ENCODE measurements at regions not wholly inside any gene's neighbourhood (a gene's known extent, or its start where the extent isn't known, plus 50 kb on each side); places are given as distances from the start of the nearest gene placed in this dataset.

- Histone ChIP-seq H3K9me3 (ENCODE audit: control insufficient read depth, insufficient read depth, low read length) (no peaks in the 10 kb centered on the region), H3K4me1 (ENCODE audit: control insufficient read depth, insufficient read depth, low read length) (no peaks in the 10 kb centered on the region), H3K9ac (ENCODE audit: low read depth, low read length) (no peak overlapping the region), H3K27me3 (ENCODE audit: control insufficient read depth, insufficient read depth, low read length) (peaks cover 2% of the 10 kb centered on the region), H3K4me3 (ENCODE audit: low read depth, low read length) (no peak overlapping the region), H3K36me3 (ENCODE audit: control insufficient read depth, insufficient read depth, low read length) (no peaks in the 10 kb centered on the region)
Observed at GRCh38 chr3:64387688-64388087, 162.4 kb upstream of the PRICKLE2 start.

- Histone ChIP-seq H3K27me3 (ENCODE audit: control insufficient read depth, insufficient read depth, low read length) (peaks cover 2% of the 10 kb centered on the region), H3K9me3 (ENCODE audit: control insufficient read depth, insufficient read depth, low read length) (no peaks in the 10 kb centered on the region), H3K9ac (ENCODE audit: low read depth, low read length) (no peak overlapping the region), H3K4me3 (ENCODE audit: low read depth, low read length) (no peak overlapping the region), H3K4me1 (ENCODE audit: control insufficient read depth, insufficient read depth, low read length) (peaks cover 3% of the 10 kb centered on the region), H3K36me3 (ENCODE audit: control insufficient read depth, insufficient read depth, low read length) (no peaks in the 10 kb centered on the region)
Observed at GRCh38 chr3:64385277-64385676, 160.0 kb upstream of the PRICKLE2 start.

DNA sequence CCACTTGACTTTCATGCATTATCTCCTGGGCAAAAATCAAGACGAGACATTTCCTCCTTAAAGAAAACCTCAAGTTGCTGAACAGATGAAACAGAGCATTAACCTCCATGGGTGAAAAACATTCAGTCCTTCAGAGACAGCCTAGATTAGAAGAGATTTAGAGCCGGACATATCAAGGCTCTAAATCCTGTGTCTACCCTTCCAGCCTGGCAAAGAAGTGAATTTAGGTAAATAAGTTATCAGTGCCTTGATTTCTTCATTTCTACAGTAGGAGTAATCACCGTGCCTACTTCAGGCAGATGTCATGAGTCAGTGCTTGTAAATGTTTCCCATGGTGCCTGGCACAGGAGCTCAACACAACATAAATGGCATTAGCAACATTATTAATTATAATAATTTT, 159.3 kb upstream of the PRICKLE2 start:
- Histone ChIP-seq H3K4me3 (ENCODE audit: low read depth, low read length) (no peak overlapping the region), H3K36me3 (ENCODE audit: control insufficient read depth, insufficient read depth, low read length) (no peaks in the 10 kb centered on the region), H3K9ac (ENCODE audit: low read depth, low read length) (no peak overlapping the region), H3K4me1 (ENCODE audit: control insufficient read depth, insufficient read depth, low read length) (peaks cover 3% of the 10 kb centered on the region), H3K9me3 (ENCODE audit: control insufficient read depth, insufficient read depth, low read length) (no peaks in the 10 kb centered on the region), H3K27me3 (ENCODE audit: control insufficient read depth, insufficient read depth, low read length) (peaks cover 2% of the 10 kb centered on the region)

GRCh38 chr3:64382153-64382552, 156.9 kb upstream of the PRICKLE2 start:
- Histone ChIP-seq H3K9ac (ENCODE audit: low read depth, low read length) (no peak overlapping the region), H3K36me3 (ENCODE audit: control insufficient read depth, insufficient read depth, low read length) (no peaks in the 10 kb centered on the region), H3K4me3 (ENCODE audit: low read depth, low read length) (no peak overlapping the region), H3K4me1 (ENCODE audit: control insufficient read depth, insufficient read depth, low read length) (peaks cover 3% of the 10 kb centered on the region), H3K9me3 (ENCODE audit: control insufficient read depth, insufficient read depth, low read length) (no peaks in the 10 kb centered on the region), H3K27me3 (ENCODE audit: control insufficient read depth, insufficient read depth, low read length) (peaks cover 2% of the 10 kb centered on the region)

GRCh38 chr3:64381367-64381766, 156.1 kb upstream of the PRICKLE2 start:
- no peak overlapping the region for H3K9ac ChIP-seq (ENCODE audit: low read depth, low read length)
- no peak overlapping the region for H3K4me3 ChIP-seq (ENCODE audit: low read depth, low read length)
- peaks cover 3% of the 10 kb centered on the region for H3K4me1 ChIP-seq (ENCODE audit: control insufficient read depth, insufficient read depth, low read length)
- H3K9me3 ChIP-seq (ENCODE audit: control insufficient read depth, insufficient read depth, low read length), result no peaks in the 10 kb centered on the region
- H3K27me3 ChIP-seq (ENCODE audit: control insufficient read depth, insufficient read depth, low read length), result peaks cover 2% of the 10 kb centered on the region
- no peaks in the 10 kb centered on the region for H3K36me3 ChIP-seq (ENCODE audit: control insufficient read depth, insufficient read depth, low read length)

DNA sequence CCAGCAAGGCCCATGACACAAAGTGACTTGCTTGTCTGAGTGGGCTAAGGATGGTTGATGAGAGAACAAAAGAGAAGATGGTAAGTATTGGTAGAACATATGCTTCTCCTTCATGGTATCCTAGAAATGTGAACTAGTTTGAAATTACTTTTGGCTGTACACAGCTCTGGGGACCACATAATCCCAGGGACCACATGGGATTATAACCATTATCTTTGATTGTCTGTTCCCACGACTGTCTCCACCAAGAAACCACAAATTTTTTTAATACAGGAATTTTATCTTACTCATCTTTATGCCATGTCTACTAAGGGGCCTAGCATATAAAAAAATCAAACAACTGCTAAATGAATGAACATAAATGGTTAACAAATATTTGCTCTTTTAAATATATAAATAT, 155.3 kb upstream of the PRICKLE2 start:
- no peaks in the 10 kb centered on the region for H3K36me3 ChIP-seq (ENCODE audit: control insufficient read depth, insufficient read depth, low read length)
- H3K4me1 ChIP-seq (ENCODE audit: control insufficient read depth, insufficient read depth, low read length), result peaks cover 3% of the 10 kb centered on the region
- H3K27me3 ChIP-seq (ENCODE audit: control insufficient read depth, insufficient read depth, low read length), result peaks cover 2% of the 10 kb centered on the region
- no peak overlapping the region for H3K4me3 ChIP-seq (ENCODE audit: low read depth, low read length)
- H3K9me3 ChIP-seq (ENCODE audit: control insufficient read depth, insufficient read depth, low read length), result no peaks in the 10 kb centered on the region
- H3K9ac ChIP-seq (ENCODE audit: low read depth, low read length), result no peak overlapping the region

- Histone ChIP-seq H3K27me3 (ENCODE audit: control insufficient read depth, insufficient read depth, low read length) (peaks cover 2% of the 10 kb centered on the region), H3K4me3 (ENCODE audit: low read depth, low read length) (no peak overlapping the region), H3K36me3 (ENCODE audit: control insufficient read depth, insufficient read depth, low read length) (no peaks in the 10 kb centered on the region), H3K9ac (ENCODE audit: low read depth, low read length) (no peak overlapping the region), H3K9me3 (ENCODE audit: control insufficient read depth, insufficient read depth, low read length) (no peaks in the 10 kb centered on the region), H3K4me1 (ENCODE audit: control insufficient read depth, insufficient read depth, low read length) (peaks cover 3% of the 10 kb centered on the region)
Observed at GRCh38 chr3:64379221-64379620, 154.0 kb upstream of the PRICKLE2 start.

GRCh38 chr3:64377942-64378341, 152.7 kb upstream of the PRICKLE2 start:
- Histone ChIP-seq H3K9me3 (ENCODE audit: control insufficient read depth, insufficient read depth, low read length) (no peaks in the 10 kb centered on the region), H3K4me3 (ENCODE audit: low read depth, low read length) (no peak overlapping the region), H3K9ac (ENCODE audit: low read depth, low read length) (no peak overlapping the region), H3K4me1 (ENCODE audit: control insufficient read depth, insufficient read depth, low read length) (peaks cover 3% of the 10 kb centered on the region), H3K27me3 (ENCODE audit: control insufficient read depth, insufficient read depth, low read length) (no peaks in the 10 kb centered on the region), H3K36me3 (ENCODE audit: control insufficient read depth, insufficient read depth, low read length) (no peaks in the 10 kb centered on the region)

- H3K9me3 ChIP-seq (ENCODE audit: control insufficient read depth, insufficient read depth, low read length), result no peaks in the 10 kb centered on the region
Observed at GRCh38 chr3:64375737-64376136, 150.5 kb upstream of the PRICKLE2 start.

GRCh38 chr3:64369390-64369789, 144.1 kb upstream of the PRICKLE2 start:
- Histone ChIP-seq H3K9me3 (ENCODE audit: control insufficient read depth, insufficient read depth, low read length) (no peaks in the 10 kb centered on the region), H3K9ac (ENCODE audit: low read depth, low read length) (no peak overlapping the region), H3K36me3 (ENCODE audit: control insufficient read depth, insufficient read depth, low read length) (no peaks in the 10 kb centered on the region), H3K27me3 (ENCODE audit: control insufficient read depth, insufficient read depth, low read length) (no peaks in the 10 kb centered on the region), H3K4me3 (ENCODE audit: low read depth, low read length) (no peak overlapping the region), H3K4me1 (ENCODE audit: control insufficient read depth, insufficient read depth, low read length) (no peaks in the 10 kb centered on the region)

More at GRCh38 chr3:64375737-64376136, 150.5 kb upstream of the PRICKLE2 start:
- Histone ChIP-seq H3K9ac (ENCODE audit: low read depth, low read length) (no peak overlapping the region), H3K4me3 (ENCODE audit: low read depth, low read length) (no peak overlapping the region), H3K27me3 (ENCODE audit: control insufficient read depth, insufficient read depth, low read length) (no peaks in the 10 kb centered on the region), H3K4me1 (ENCODE audit: control insufficient read depth, insufficient read depth, low read length) (no peaks in the 10 kb centered on the region), H3K36me3 (ENCODE audit: control insufficient read depth, insufficient read depth, low read length) (no peaks in the 10 kb centered on the region)

GRCh38 chr3:64368257-64369020, 143.2 kb upstream of the PRICKLE2 start:
- H3K9me3 ChIP-seq (ENCODE audit: control insufficient read depth, insufficient read depth, low read length), result no peaks in the 10 kb centered on the region
- H3K9ac ChIP-seq (ENCODE audit: low read depth, low read length), result no peak overlapping the region
- H3K4me3 ChIP-seq (ENCODE audit: low read depth, low read length), result no peak overlapping the region
- H3K4me1 ChIP-seq (ENCODE audit: control insufficient read depth, insufficient read depth, low read length), result peaks cover 5% of the 10 kb centered on the region
- H3K36me3 ChIP-seq (ENCODE audit: control insufficient read depth, insufficient read depth, low read length), result no peaks in the 10 kb centered on the region
- no peaks in the 10 kb centered on the region for H3K27me3 ChIP-seq (ENCODE audit: control insufficient read depth, insufficient read depth, low read length)

- H3K9ac ChIP-seq (ENCODE audit: low read depth, low read length), result no peak overlapping the region
- no peaks in the 10 kb centered on the region for H3K36me3 ChIP-seq (ENCODE audit: control insufficient read depth, insufficient read depth, low read length)
- no peak overlapping the region for H3K4me3 ChIP-seq (ENCODE audit: low read depth, low read length)
- H3K4me1 ChIP-seq (ENCODE audit: control insufficient read depth, insufficient read depth, low read length), result peaks cover 5% of the 10 kb centered on the region
- H3K9me3 ChIP-seq (ENCODE audit: control insufficient read depth, insufficient read depth, low read length), result no peaks in the 10 kb centered on the region
- no peaks in the 10 kb centered on the region for H3K27me3 ChIP-seq (ENCODE audit: control insufficient read depth, insufficient read depth, low read length)
Observed at GRCh38 chr3:64365877-64366276, 140.6 kb upstream of the PRICKLE2 start.

Measured in iPS-15b (cell line).